NCI-H146 (cell line): ENCODE measurements at regions not wholly inside any gene's neighbourhood (a gene's known extent, or its start where the extent isn't known, plus 50 kb on each side); places are given as distances from the start of the nearest gene placed in this dataset.

ENCODE experiments used
- DNase-seq: peaks from one replicate; lab custom pipeline; 2025; lab: John Stamatoyannopoulos, UW

DNA sequence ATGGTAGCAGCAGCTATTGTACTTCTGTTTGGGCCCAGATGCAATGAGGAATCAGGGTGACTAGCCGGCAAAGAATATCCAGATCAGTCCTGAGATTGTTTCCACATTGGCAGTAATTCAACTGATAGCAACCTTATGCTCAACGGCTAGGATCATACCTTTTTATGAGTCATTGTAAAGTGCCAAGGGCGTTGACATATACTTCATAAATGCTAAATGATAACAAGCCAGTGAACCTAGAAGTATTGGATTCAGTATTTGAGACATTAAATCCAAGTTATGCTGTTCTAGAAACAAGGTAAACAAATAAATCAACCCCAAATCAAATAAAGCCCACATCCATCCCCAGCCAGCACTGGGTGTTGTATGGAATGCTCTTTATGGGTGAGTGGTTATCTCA, 207.1 kb upstream of the ZFHX3 start:
- no peak for DNase-seq

DNA sequence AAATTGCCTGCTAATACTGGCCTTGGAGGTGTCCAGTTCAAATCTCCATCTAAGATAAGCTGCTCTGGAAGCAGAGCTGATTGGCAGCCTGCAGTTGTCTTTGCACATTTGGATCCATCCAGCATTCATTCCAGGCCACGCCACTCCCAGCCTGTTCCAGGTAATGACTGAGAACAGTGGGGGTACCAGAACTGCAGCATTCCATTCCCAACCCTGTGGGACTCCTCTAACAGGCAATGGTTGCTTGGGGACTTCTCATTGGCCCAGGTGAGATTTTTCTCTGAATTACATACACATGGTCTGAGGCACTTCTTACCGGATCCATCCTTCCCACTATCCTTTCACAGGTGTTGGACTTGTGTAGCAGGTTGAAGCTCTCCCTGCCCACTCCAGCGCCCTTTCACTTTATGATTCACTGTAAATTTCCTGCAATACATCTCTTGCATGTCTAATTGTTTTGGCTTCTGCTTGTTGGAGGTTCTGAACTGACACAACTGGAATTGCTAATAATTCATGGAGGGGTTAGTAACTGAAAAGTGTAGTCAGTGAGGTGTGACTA, 206.1 kb upstream of the ZFHX3 start:
- DNase-seq, result no peak

DNA sequence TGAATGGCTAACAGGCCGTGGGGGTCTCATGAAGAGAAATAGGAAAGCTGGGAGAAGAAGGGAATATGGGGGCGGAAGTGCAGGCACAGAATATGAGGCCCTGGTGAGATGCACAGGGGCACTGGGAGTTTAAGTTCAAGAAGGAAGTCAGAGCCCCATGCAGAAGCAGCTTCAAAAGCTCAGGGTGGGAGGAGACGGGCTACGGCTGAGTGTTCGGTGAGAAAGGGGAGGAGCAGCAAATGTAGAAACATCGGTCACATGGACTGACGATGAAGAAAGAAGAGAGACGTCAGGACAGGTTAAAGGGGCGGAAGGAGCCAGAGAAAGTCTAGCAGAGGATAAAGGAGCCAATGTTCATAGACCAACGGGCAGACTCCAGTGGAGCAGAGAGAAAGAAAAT, 204.5 kb upstream of the ZFHX3 start:
- DNase-seq, result no peak

DNA sequence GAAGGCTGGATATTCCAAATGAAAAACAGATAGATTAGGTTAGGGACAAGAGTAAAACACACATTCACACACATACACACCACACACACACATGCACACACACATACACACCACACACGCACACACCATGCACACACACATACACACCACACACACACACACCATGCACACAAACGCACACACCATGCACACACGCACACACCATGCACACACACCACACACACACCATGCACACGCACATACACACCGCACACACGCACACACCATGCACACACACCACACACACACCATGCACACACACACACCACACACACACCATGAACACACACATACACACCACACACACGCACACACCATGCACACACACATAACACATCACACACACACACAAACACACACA, 203.7 kb upstream of the ZFHX3 start:
- no peak for DNase-seq

DNA sequence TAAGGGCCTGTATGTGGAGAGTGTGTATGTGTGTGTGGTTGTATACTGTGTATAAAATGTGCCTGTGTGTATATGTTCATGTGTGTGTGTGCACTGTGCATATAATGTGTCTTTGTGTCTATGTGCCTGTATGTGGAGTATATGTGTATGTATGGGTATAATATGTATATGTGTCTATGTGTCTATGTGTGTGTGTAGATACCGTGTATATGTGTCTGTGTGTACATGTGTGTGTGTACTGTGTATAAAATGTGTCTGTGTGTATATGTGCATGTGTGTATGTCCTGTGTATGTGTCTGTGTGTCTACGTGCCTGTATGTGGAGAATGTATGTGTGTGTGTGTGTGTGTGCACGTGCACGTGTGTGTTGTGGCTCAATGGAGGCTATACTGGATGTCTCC, 200.4 kb upstream of the ZFHX3 start:
- DNase-seq, result no peak

DNA sequence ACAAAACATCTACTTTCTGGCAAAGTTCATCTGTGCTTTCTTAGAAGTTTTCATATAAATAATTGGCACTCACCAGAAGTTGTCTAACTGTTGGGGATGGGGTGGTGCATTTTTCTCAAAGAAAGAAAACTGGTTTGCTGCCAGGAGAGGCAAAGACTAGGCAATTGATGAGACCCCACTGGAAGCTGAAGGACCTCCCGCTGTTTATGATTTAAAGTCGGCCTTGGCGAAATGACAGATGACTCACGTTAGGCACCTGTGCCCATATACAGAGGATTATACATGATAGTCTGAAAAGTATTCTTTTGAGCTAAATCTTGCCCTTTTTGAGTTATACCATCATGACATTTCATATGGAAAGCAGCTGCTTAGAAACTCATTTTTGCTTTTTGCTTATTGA, 193.0 kb upstream of the ZFHX3 start:
- DNase-seq, result no peak

DNA sequence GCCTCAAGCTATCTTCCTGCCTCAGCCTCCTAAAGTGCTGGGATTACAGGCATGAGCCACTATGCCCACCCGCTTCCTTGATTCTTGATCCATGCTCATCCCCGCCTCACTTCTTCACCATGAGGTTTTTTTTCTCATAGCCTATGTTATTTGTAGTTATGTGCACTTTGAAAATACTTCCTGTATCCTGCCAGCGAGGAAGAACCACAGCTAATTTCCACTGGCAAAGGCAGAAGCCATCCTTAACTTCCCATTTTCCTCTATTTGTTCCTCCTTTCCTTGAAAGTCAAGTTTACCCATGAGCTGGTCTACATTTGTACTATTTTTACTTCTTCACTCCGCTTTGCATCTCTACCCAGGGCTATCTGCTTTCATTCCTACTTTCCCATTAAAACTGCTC, 189.7 kb upstream of the ZFHX3 start:
- no peak for DNase-seq

DNA sequence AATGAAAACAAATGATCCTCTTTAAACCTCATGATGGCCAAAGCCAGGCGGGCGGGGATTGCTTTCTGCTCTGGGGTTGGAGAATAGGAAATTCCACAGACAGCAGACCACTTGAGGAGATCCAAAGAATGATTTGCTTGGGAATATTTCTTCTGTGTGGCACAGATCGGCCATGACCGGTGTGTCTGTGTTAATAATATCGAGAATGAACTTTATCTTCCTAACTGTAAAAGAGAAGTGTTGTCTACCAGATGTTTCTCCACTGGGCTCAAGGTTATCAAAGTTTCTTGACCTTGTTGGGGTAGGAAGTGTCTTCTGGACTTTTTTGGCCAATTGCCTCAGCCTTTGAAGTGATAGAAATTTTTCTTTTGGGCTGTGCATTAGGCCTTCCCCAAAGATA, 186.6 kb upstream of the ZFHX3 start:
- DNase-seq, result no peak

DNA sequence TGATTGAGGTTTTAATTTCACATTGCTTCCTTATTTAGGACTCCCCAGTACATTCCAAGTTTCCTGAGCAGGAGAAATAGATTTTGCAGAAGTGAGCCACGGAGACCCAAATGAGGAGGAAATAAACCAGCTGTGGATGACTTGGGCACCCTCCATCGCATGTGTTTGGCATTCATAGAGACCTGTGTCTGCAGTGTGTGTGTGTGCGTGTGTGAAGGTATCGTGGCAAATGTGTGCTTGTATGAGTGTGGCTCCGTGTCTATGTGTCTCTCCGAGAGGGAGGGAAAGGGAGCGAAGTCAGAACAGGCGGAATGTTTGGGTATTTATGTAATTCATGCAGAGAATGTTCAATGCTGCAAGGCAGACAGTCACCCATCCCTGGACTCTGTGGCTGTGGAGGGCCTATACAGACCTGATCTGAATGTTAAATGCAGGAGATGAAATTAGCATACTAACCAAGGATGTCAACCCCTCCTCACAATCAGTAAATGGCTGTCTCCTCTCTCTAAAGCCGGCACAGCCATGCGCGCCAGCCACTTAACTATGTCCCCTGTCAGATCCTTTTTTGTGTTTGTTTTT, 186.0 kb upstream of the ZFHX3 start:
- DNase-seq, result no peak

DNA sequence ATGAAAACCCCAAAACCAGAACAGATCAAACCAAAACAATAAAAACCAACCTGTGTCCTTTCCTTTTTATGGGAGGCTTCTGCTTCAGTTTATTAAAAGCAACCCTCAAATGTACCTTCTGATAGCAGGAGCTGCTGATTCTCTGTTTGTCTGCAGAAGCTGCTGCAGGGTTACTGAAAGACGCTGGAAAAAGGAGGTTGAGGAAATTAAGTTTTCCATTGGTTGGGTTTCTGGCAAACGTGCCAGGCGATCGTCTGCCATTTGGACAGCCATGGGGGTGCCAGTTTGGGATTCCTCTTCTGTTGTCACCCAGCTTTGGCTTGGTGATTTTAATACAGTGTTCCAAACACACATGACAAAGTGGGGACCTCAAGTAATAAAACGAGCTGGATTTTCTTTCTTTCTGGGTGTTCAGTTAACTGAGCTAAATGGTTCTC, 185.4 kb upstream of the ZFHX3 start:
- no peak for DNase-seq

DNA sequence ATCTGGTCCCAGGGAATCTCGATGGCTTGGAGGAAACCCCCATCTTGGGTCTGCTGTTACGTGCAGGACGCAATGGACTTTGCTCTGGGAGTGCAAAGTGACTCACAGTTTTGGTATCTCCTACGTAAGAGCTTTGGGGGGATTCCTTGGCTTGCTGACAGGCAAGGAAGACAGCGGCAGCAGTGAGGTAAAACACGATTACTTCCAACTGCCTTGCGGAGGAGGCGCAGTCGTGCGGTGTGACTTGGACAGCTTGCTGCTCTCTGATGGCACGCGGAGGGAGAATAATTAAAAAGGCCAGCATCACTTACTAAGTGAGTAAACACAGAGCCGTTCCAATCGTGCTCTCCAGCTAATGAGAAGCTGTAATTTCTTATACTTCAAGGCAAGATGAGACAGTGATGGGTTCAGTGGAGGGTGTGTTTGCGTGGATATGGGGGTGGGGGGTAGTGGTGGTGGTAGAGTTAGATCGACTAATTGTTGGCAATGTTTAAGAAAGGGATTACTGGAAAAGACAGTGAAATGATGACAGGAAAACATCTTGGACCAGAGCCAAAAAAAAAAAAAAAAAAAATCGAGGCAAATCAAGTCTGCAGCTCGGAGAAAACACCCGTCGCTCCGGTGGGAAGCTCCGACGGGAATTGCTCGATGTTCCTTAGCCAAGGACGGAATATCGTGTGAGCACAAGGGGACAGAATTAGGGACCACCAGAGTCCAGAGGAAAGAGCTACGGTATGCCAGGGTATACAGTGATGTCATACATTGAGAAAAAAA, 184.8 kb upstream of the ZFHX3 start:
- DNase-seq, result no peak

DNA sequence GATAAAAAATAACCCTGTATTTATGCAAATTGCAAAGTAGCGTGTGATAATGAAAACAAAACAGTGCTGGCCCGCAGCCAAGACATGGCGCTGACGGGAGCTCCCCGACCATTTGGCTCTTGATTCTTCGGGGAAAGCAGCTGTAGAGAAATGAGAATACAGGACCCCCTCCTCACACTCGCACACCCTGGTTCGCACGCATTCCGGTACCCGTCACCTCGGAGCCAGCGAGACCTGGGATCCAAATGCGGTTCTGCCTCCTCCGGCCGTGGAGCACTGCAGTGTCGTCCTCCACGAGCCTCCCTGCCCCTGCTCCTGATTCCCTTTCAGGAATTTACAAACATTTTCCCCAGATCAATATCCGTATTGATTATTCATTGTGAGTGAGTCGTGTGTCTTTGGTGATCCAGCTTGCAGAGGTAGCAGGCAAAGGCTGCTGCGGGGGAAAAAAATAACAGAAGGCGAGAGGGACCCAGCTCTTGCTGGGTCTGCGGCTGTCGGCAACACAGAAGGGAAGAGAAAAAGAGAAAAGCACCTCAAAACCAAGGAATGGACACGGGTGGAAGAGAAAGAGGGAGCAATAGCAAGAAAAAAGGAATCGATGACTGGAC, 184.1 kb upstream of the ZFHX3 start:
- DNase-seq, result no peak

DNA sequence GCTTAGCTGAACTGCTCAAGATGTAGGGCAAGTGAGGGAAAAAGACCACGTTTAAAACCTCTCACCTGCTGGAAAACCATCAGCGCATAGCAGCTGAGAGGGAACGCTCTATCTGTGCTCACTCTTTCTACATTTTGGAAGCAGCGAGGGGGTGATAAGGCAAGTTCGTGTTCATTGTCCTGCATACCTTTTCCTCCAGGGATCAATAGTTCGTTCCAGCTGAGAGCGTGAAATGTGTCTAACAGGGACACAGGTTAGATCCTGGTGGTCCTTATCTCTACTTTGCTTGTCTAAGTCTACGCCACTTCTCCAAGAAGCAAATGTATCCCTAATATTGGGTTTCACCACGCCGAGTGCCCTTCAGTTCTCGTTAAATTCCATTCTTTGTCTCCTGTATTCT, 183.5 kb upstream of the ZFHX3 start:
- DNase-seq, result no peak

DNA sequence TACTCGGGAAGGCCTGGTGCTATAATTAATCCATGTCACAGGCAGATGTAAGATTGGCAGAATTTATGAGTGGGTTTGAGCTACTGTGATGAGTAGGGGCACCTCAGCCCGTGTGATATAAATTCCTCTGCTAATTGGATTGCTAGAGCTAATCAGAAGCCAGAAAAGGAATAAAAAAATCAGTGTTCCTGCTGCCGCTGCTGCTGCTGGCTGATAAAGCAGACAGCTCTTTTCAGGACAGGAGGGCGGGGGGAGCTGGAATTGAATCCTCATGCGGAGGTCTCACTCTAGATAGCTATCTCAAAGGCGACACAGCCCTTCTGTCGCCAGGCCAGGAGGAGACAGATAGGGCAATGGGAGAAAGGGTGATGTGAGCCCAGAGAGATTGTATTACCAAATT, 182.7 kb upstream of the ZFHX3 start:
- no peak for DNase-seq

DNA sequence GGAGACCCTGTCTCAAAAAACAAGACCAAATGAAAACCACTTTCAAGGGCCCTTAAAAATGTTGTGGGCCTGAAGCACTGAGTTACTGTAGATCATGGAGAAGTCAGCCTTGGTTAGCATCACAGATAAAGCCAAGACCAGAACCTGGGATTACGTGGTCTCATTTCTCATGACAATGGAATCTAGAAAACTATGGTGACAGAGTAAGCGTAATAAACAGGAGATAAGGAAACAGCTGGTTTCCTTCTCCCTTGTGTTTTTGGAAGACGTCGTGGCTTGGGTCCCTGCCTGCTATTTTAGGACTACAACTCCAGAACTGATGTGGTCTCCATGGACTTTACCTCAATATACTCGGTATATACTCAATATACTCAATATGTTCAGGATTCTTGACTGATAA, 180.7 kb upstream of the ZFHX3 start:
- no peak for DNase-seq

DNA sequence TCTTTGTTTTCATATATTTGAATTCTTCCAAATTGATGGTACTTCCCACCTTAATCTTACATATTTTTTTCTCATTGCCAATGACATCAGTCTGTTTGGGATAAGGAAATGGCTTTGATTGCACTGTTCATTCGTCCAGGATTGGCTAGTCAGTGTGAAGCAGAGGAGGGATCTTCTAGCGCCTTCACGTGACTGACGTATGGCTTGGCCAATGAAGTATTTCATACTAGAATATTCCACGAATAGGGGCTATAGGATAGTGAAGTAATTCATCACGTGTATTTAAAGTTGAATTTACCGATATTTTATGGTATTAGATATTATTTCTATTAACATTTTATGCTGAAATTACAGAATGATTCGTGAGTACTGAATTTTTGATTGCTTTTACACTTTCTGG, 178.7 kb upstream of the ZFHX3 start:
- DNase-seq, result no peak

DNA sequence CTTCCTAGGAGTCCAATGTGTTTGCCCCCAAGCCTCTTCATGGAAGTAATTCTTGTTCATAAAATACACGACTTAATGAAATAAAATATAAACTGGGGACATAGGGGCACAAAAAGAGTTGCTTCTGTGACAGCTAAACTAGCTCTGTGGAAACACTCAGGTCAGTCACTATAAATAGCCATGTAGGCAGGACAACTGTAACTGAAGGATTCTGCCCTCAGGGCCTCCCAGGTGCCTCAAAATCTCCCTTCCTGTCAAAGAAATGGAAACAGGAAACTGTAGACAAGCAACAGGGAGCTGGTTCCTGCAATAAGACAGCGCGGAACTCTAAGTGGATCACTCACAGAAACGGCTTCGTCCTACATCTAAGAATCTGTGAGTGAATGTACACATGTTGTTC, 178.1 kb upstream of the ZFHX3 start:
- DNase-seq, result no peak

DNA sequence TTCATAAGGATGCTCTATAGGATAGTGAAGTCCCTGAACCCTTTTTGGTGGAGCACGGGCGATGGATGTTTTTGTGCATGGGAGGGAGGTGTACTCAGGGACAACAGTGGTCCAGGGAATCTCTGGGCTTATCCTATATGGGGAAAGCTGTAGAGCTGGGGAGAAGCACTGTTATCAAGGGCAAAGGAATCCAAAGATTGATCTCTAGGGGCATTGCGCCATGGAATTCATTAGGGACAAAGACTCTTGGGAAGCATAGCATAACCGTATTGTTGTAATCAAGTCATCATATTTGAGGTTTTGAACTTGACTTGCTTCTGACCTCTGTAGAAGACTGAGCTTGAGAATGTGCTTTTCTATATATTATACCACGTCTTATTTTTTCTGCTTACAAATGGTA, 172.9 kb upstream of the ZFHX3 start:
- no peak for DNase-seq

DNA sequence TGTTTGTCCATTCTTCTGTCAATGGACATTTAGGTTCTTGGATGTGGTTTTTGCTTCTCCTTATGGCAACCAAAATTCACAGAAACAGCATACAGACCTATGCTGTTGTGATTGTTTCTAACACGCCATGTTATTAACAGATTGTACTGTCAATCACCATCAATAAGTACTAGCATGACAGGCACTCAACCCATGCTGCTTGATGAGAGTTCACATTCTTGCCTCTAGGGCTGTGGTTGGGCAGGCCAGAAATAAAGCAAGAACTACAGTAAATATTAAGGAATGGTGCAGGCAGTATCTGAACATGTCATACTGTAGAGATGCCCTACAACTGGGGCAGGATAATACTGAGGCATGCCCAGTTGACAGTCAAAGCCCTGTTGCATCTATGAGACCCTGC, 171.2 kb upstream of the ZFHX3 start:
- DNase-seq, result no peak

DNA sequence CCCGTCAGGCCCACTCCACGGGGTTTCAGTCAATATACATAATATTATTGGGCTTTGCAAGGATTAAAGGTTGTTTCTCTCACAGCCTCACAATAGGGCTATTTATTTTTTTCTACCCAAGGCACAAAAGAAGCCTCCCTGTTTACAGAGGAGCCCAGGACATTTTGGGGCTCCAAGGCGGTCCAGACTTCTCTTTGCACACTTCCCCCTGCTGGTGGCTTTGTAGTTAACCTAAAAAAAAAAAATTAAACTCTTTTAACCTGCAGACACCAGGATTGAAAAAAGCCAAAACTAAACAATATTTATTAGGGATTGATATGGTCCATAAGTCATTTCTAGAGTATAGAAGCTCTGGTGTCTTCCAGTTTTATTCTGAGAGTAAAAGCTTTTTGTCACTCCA, 169.7 kb upstream of the ZFHX3 start:
- no peak for DNase-seq

DNA sequence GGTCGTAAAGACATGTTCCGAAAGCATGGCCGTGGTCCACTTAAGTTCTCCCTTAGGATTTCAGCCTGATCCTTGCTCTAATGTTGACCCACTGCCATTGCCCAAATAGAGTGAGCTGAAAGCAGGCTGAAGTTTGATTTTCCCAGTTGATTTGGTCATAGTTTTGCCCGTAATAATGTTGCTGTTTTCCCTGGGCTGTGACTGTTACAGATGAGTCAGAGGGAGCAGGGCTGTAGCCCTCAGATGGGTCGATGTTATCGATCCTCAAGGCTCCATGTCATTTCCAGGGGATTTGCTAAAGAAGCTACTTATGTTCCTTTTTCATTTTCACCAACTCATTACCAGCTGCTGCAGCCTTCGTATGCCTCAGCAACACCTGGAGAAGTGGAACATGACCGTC, 169.0 kb upstream of the ZFHX3 start:
- DNase-seq, result no peak

DNA sequence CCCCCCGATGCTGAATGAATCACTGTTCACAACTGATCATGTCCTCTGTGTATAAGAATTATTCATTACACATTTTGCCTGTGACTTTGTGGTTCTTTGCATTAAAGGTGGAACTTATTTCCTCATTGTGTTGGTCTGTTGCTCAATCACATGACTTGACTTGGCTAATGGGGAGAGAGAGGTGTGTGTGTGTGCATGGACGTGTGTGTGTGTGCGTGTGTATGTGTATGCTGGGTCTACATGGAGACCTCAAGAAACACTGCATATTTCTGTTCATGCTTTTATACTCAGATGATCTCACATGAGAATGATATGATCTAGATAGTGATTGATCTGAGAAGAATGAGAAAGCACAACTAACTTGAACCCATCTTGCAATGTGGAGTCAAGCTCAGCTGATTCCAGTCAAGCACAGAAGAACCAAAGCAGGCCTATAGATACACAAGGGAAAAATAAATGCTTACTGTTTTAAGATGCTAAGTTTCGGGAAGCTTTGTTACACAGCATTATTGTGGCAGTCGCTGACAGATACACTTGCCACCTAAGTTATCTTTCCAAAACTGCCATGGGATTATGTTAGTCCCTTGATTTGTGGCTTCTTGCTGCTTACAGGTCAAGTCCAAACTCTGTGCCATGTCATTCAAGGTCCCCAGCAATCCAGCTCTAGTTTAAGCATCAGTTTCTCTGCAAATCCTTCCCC, 167.9 kb upstream of the ZFHX3 start:
- no peak for DNase-seq
